ENCODE measurements at regions not wholly inside any gene's neighbourhood (a gene's known extent, or its start where the extent isn't known, plus 50 kb on each side); places are given as distances from the start of the nearest gene placed in this dataset.
A peak's percentile ranks its signal among the peaks of the same experiment; 100 is the strongest.
"Not testable (repeated sequence)": the region's sequence is repeated elsewhere in the genome, so short reads cannot be mapped to it uniquely, and the experiment has no call there.

- H3K4me2 ChIP-seq (ENCODE audit: low read length); H3K4me3 ChIP-seq (ENCODE audit: low read length); H4K20me1 ChIP-seq (ENCODE audit: insufficient read depth, low read length): not testable (repeated sequence)
Observed at GRCh38 chr6:147651-148050, 144.6 kb upstream of the DUSP22 start.

GRCh38 chr6:148051-148984 lies 144.0 kb upstream of the DUSP22 start:
- H4K20me1 ChIP-seq (ENCODE audit: insufficient read depth, low read length); H3K27ac ChIP-seq (ENCODE audit: low read length); H2AFZ ChIP-seq (ENCODE audit: low read depth, low read length); H3K9me3 ChIP-seq (ENCODE audit: insufficient read depth, low read length); H3K79me2 ChIP-seq (ENCODE audit: low read length); H3K36me3 ChIP-seq (replicated peaks; ENCODE audit: low read depth, low read length); H3K4me3 ChIP-seq (ENCODE audit: low read length); H3K27me3 ChIP-seq (ENCODE audit: low read depth, low read length); H3K9ac ChIP-seq (ENCODE audit: low read length); H3K4me2 ChIP-seq (ENCODE audit: low read length): not testable (repeated sequence)
- peak; percentile 74 for TF ChIP-seq CTCF (IDR thresholded peaks at IDR 0.05; ENCODE audit: low read depth, low read length)
- H3K4me1 ChIP-seq (ENCODE audit: low read length) = peaks cover 36% of the 10 kb centered on the region

More at GRCh38 chr6:147651-148050, 144.6 kb upstream of the DUSP22 start:
- H3K9me3 ChIP-seq (ENCODE audit: insufficient read depth, low read length); H3K9ac ChIP-seq (ENCODE audit: low read length); H3K79me2 ChIP-seq (ENCODE audit: low read length); H3K36me3 ChIP-seq (replicated peaks; ENCODE audit: low read depth, low read length); H3K27me3 ChIP-seq (ENCODE audit: low read depth, low read length); H3K27ac ChIP-seq (ENCODE audit: low read length); H2AFZ ChIP-seq (ENCODE audit: low read depth, low read length): not testable (repeated sequence)
- H3K4me1 ChIP-seq (ENCODE audit: low read length) = peaks cover 29% of the 10 kb centered on the region

- Histone ChIP-seq H3K4me2 (ENCODE audit: low read length) (peak overlapping the region; percentile 50), H3K4me1 (ENCODE audit: low read length) (peaks cover 50% of the 10 kb centered on the region), H3K27ac (ENCODE audit: low read length) (peak overlapping the region; percentile 19; the same call in 1 of the 2 replicates)
- H2AFZ ChIP-seq (ENCODE audit: low read depth, low read length); H3K27me3 ChIP-seq (ENCODE audit: low read depth, low read length); H3K36me3 ChIP-seq (replicated peaks; ENCODE audit: low read depth, low read length); H3K79me2 ChIP-seq (ENCODE audit: low read length); H3K4me3 ChIP-seq (ENCODE audit: low read length); H4K20me1 ChIP-seq (ENCODE audit: insufficient read depth, low read length); H3K9ac ChIP-seq (ENCODE audit: low read length); H3K9me3 ChIP-seq (ENCODE audit: insufficient read depth, low read length): not testable (repeated sequence)
Observed at GRCh38 chr6:150147-150546, 142.1 kb upstream of the DUSP22 start.

GRCh38 chr6:152436-152835 lies 139.9 kb upstream of the DUSP22 start:
- not testable (repeated sequence) for H4K20me1 ChIP-seq (ENCODE audit: insufficient read depth, low read length); H3K4me3 ChIP-seq (ENCODE audit: low read length); H3K27ac ChIP-seq (ENCODE audit: low read length); H3K79me2 ChIP-seq (ENCODE audit: low read length); H3K9me3 ChIP-seq (ENCODE audit: insufficient read depth, low read length); H3K27me3 ChIP-seq (ENCODE audit: low read depth, low read length); H3K9ac ChIP-seq (ENCODE audit: low read length); H2AFZ ChIP-seq (ENCODE audit: low read depth, low read length); H3K36me3 ChIP-seq (replicated peaks; ENCODE audit: low read depth, low read length)
- Histone ChIP-seq H3K4me2 (ENCODE audit: low read length) (peak overlapping the region; percentile 29; the same call in 1 of the 2 replicates), H3K4me1 (ENCODE audit: low read length) (peaks cover 73% of the 10 kb centered on the region)

- H3K27me3 ChIP-seq (ENCODE audit: low read depth, low read length); H4K20me1 ChIP-seq (ENCODE audit: insufficient read depth, low read length); H3K4me3 ChIP-seq (ENCODE audit: low read length); H3K9me3 ChIP-seq (ENCODE audit: insufficient read depth, low read length); H3K9ac ChIP-seq (ENCODE audit: low read length); H3K79me2 ChIP-seq (ENCODE audit: low read length); H3K27ac ChIP-seq (ENCODE audit: low read length); H2AFZ ChIP-seq (ENCODE audit: low read depth, low read length); H3K36me3 ChIP-seq (replicated peaks; ENCODE audit: low read depth, low read length): not testable (repeated sequence)
- H3K4me1 ChIP-seq (ENCODE audit: low read length) = peaks cover 79% of the 10 kb centered on the region
- peak overlapping the region; percentile 29; the same call in 1 of the 2 replicates for H3K4me2 ChIP-seq (ENCODE audit: low read length)
Observed at GRCh38 chr6:153026-153425, 139.3 kb upstream of the DUSP22 start.

GRCh38 chr6:153867-154266 lies 138.4 kb upstream of the DUSP22 start:
- H3K4me2 ChIP-seq (ENCODE audit: low read length); H3K27ac ChIP-seq (ENCODE audit: low read length); H3K9me3 ChIP-seq (ENCODE audit: insufficient read depth, low read length); H2AFZ ChIP-seq (ENCODE audit: low read depth, low read length); H3K9ac ChIP-seq (ENCODE audit: low read length); H3K36me3 ChIP-seq (replicated peaks; ENCODE audit: low read depth, low read length); H3K79me2 ChIP-seq (ENCODE audit: low read length); H3K4me3 ChIP-seq (ENCODE audit: low read length); H3K27me3 ChIP-seq (ENCODE audit: low read depth, low read length); H4K20me1 ChIP-seq (ENCODE audit: insufficient read depth, low read length): not testable (repeated sequence)
- H3K4me1 ChIP-seq (ENCODE audit: low read length) = peaks cover 79% of the 10 kb centered on the region

GRCh38 chr6:154321-155092 lies 137.8 kb upstream of the DUSP22 start:
- not testable (repeated sequence) for H3K9me3 ChIP-seq (ENCODE audit: insufficient read depth, low read length); H3K36me3 ChIP-seq (replicated peaks; ENCODE audit: low read depth, low read length); H3K27me3 ChIP-seq (ENCODE audit: low read depth, low read length); H3K4me3 ChIP-seq (ENCODE audit: low read length); H3K79me2 ChIP-seq (ENCODE audit: low read length); H3K27ac ChIP-seq (ENCODE audit: low read length); H4K20me1 ChIP-seq (ENCODE audit: insufficient read depth, low read length); H3K9ac ChIP-seq (ENCODE audit: low read length); H2AFZ ChIP-seq (ENCODE audit: low read depth, low read length)
- Histone ChIP-seq H3K4me1 (ENCODE audit: low read length) (peaks cover 77% of the 10 kb centered on the region), H3K4me2 (ENCODE audit: low read length) (peak overlapping the region; percentile 12; the same call in 1 of the 2 replicates)
